ENCODE measurements at regions not wholly inside any gene's neighbourhood (a gene's known extent, or its start where the extent isn't known, plus 50 kb on each side); places are given as distances from the start of the nearest gene placed in this dataset.

- no peak for DNase-seq (ENCODE audit: low spot score)
- TF ChIP-seq CTCF (IDR thresholded peaks at IDR 0.05; ENCODE audit: extremely low read depth, missing control alignments): no peak
These were observed 160.1 kb downstream of the COG6 start for GRCh38 chr13:39815345-39816111.

- no peak for DNase-seq (ENCODE audit: low spot score)
- no peak for TF ChIP-seq CTCF (IDR thresholded peaks at IDR 0.05; ENCODE audit: extremely low read depth, missing control alignments)
These were observed 161.5 kb downstream of the COG6 start for GRCh38 chr13:39816936-39817335.

- no peak for TF ChIP-seq CTCF (IDR thresholded peaks at IDR 0.05; ENCODE audit: extremely low read depth, missing control alignments)
- no peak for DNase-seq (ENCODE audit: low spot score)
These were observed 163.5 kb downstream of the COG6 start for GRCh38 chr13:39818953-39819352.

GRCh38 chr13:39820606-39821005 is 165.1 kb downstream of the COG6 start:
- DNase-seq (ENCODE audit: low spot score): no peak
- TF ChIP-seq CTCF (IDR thresholded peaks at IDR 0.05; ENCODE audit: extremely low read depth, missing control alignments): no peak

- no peak for TF ChIP-seq CTCF (IDR thresholded peaks at IDR 0.05; ENCODE audit: extremely low read depth, missing control alignments)
These were observed 166.5 kb downstream of the COG6 start for GRCh38 chr13:39821977-39822376.

GRCh38 chr13:39822437-39822836 is 167.0 kb downstream of the COG6 start:
- TF ChIP-seq CTCF (IDR thresholded peaks at IDR 0.05; ENCODE audit: extremely low read depth, missing control alignments): no peak
- no peak for DNase-seq (ENCODE audit: low spot score)

More at GRCh38 chr13:39821977-39822376, 166.5 kb downstream of the COG6 start:
- DNase-seq (ENCODE audit: low spot score): no peak

- DNase-seq (ENCODE audit: low spot score): no peak
- TF ChIP-seq CTCF (IDR thresholded peaks at IDR 0.05; ENCODE audit: extremely low read depth, missing control alignments): no peak
These were observed 167.7 kb downstream of the COG6 start for GRCh38 chr13:39823063-39823713.

All from GM20000 (cell line).